ENCODE measurements at regions not wholly inside any gene's neighbourhood (a gene's known extent, or its start where the extent isn't known, plus 50 kb on each side); places are given as distances from the start of the nearest gene placed in this dataset.
"Not testable (repeated sequence)": the region's sequence is repeated elsewhere in the genome, so short reads cannot be mapped to it uniquely, and the experiment has no call there.

DNA sequence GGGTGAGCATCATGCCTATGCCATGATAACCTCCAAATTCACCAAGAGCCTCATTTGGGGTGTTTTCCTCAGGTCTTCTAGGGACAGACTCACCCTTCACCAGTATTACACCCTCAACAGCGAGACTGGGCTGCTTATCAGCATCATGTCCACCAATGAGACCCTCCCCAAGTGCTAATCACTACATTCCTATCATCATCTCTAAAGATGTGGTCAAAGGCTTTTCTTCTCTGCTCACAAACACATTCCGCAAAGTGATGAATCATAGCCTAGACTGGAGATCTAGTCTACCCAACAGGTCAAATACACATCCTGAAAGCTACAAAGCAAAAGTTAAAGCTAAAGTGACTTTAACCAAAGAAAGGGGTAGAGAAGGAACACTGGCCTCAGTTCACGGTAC is 75.3 kb upstream of the C7orf33 start:
- no peak for DNase-seq

DNA sequence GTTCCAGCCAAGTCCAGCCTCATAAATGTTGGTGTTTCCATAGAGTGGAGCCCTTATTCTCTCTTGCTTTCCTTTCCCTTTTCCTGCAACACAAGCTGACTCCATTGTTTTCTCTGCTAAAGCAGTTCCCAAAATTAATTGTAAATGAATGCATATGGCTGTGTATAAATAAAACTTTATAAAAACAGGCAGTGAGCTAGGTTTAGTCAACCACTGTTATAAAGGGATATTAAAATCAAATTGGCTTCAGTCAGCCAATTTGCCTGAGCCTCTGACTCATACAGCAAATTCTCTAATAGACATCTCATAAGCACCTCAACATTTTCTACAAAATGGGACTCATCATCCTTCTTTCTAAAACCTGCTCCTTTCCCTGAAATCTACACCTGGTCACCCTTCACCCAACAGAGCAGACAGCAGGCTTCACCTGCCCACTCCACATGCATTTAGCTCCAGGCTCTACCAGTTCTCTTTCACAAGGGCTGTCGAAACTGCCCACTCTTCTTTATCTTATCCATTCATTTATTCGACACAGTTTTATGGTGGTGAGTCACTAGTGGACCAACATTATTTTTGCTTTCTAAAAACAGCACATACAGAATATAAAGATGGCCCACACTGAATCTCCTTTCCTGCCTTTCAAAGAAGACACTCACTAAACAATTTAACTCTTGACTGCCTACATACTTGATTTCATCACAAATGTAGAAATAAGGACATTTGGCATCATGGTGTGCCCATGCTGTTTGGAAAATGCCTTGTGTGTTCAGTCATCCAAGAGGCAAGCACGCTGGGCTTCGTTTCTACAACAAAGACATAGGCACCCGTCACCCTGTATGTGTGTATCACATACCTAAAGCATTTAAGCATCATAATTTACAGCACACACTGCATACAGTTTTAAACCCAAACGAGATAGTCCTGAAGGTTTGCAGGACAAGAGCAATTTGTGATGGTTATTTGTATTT is 74.6 kb upstream of the C7orf33 start:
- DNase-seq: no peak

DNA sequence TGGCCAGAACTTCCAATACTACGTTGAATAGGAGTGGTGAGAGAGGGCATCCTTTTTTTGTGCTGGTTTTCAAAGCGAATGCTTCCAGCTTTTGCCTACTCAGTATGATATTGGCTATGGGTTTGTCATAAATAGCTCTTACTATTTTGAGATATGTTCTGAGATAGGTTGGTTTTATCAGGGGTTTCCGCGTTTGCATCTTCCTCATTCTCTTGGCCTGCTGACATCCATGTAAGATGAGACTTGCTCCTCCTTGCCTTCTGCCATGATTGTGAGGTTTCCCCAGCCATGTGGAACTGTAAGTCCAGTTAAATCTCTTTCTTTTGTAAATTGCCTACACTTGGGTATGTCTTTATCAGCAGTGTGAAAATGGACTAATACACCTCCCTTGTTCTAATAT is 71.2 kb upstream of the C7orf33 start:
- not testable (repeated sequence) for DNase-seq

DNA sequence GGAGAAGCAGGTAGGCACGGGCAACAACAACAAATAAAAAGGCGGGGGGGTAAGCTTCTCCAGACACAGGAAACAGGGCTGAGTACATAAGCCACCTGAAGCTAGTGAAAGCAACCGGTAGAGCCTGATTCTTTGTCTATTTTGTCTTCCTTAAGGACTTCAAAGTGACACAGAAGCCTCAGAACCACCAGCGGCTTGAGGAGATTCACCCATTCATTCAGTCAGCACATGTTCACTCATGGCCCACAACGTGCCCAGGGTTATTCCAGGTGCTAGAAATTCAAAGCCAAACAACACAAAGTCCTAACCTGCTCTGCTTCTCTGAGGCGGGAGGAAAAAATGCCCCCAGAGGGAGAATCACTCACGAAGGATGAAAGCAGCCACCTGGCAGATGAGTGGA is 69.3 kb upstream of the C7orf33 start:
- DNase-seq: no peak

DNA sequence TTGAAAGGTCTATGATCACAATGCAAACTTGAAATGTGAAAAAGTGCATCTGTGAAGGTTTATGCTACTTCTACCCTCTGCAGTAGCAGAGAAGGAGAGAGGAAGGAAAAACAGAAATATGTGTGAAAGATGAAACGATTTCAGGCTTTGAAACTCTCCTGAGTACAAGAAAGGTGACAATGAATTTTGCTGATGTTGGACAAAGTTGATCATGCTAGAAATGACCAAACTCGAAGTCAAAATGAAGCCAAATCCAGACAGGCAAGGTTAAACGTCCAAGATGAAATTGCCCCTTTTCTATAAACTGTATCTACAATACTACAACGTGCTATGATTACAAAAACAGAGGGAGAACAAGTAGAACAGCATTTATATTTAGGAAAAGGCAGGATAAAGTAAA is 67.0 kb upstream of the C7orf33 start:
- no peak for DNase-seq

DNA sequence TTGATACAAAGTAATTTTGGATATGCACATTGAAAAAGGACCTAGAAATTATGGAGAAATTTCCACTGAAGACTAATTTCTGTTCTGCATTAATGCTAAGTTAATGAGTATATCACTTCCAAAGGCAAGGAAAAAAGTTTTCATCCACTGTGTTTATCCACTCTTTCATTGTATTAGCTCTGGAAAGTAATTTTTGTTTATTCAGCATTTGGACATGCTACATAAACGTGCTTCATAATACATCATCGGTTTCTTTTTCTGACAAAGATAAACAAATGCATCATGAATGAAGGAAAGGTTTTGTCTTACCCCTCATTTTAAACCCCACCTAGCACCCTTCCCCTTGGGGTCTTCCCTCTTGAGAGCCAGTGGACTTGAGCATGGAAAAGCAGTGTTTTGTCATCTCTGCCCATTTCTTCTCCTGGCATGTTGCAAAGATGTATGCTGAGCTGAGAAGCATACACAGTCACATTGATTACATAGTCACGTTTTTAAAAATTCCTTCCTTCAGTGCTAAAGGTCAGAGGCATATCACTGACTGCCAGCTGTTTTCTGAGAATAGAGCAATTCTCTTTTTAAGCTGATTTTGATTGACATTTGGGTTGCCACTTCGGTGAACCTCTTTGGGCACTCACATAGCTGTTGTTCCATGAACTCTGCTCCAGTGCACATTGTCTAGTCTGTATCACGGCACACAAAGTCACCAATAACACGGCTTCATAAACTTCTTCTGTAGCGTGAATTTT is 65.9 kb upstream of the C7orf33 start:
- no peak for DNase-seq

DNA sequence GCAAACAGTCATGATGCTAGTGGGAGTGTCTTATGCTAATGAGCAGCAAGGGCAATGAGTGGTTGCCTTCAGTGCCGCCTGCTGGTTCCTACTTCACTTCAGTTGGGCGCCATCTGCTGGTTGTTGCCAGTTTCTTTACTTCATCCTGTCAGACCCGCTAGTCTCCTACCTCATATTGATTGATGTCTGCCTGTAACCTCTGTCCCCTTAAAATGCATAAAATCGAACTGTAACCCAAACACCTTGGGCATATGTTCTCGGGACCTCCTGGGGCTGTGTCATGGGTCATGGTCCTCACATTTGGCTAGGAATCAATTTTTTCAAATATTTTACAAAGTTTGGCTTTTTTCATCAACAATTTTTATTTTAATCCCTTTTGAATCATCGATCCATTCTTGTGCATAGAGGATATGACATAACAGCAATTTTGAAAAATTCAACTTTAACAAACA is 62.8 kb upstream of the C7orf33 start:
- DNase-seq: peak; percentile 82

DNA sequence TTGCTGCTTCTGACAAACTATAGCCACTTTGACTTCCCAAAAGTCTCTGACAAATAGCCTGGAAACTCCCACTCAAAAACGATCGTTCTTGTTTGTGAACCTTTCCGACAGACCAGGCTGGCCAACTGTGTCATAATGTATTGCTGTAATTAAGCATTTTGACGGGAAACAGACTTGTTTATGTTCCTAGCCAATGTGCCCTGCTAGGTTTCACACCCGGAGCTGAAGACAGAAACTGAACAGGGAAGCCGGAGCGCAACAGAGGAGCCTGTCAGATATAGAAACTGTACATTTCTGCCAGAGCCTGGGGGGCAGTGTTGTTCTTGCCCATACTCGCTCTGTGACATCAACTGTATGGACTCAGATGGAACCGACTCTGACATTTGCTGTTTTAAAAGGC is 55.3 kb upstream of the C7orf33 start:
- DNase-seq: peak; percentile 5

DNA sequence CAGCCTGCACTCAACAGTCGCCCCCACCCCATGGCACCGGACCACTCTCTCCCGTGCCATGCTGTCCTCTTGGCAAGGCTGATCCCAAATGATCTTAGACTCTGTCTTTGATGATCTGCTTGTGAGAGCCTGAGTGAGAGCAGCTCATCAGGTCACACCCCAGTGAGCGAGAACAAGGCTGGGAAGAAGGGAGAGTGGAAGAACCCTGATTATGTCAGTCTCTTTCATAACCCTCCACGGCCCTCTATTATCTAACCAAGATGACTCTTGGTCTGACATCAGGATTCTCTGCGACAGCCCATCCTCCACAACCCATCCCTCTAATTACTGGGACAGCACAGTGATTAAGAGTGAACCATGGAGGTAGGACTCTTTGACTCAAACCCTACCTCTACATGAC is 53.1 kb upstream of the C7orf33 start:
- DNase-seq: no peak

DNA sequence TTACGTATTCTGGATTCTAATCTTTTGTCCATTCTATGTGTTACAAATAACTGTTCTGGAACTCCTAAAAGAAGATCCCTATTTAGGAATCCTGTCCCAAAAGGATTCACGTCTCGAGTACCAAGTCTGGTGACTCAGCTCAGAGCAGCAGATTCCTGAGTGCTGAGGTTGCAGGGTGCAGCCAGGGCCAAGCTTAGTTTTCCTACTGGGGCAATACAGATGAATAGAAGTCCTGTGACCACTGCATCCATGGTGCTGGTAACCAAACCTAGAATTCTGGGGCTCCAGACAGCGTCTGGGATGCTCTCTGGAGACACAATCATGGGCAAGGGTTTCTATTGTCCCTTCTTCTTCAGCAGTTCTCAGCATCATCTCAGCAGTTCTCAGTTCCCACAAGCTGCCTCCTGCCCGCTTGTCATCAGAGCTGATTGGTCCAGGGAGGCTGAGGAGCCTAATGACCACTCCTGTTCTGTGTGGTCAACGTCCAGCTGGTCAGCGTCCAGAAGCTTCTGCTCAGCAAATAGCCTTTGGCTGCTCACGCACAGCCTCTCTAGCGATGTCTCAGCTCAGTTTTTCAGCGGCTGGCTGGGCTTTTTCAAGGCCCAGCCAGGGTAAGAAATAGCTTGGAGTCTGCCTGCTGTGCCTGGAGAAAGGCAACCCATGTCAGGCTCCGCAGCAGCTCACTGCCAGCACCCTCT is 50.4 kb upstream of the C7orf33 start:
- DNase-seq: no peak
